IMR-90 (cell line): ENCODE measurements at regions not wholly inside any gene's neighbourhood (a gene's known extent, or its start where the extent isn't known, plus 50 kb on each side); places are given as distances from the start of the nearest gene placed in this dataset.

ENCODE experiments used
- ATAC-seq: fragments of 200-7000 bp; cut with Tn5 transposase; 2 replicates; pipeline ENCODE4 v1.9.1; 2020; ENCODE audit warnings: low read depth, mild to moderate bottlenecking, moderate library complexity
- BruUV-seq: library from RNA; stranded (reverse); fragments of 400-500 nt; replicated peaks from 2 replicates; lab custom pipeline; 2021; lab: Mats Ljungman, UMichigan
- CTCF ChIA-PET: fragments of 300-600 bp; formaldehyde crosslinking; extraction: SDS; loops from one replicate; lab custom pipeline; 2021; ENCODE audit warnings: antibody characterized with exemption; lab: Yijun Ruan, JAX
- POLR2A ChIA-PET: fragments of 300-600 bp; sonication (Branson Sonifier 250); formaldehyde crosslinking; loops from one replicate; lab custom pipeline; 2022; ENCODE audit warnings: antibody characterized with exemption; ENCODE audit not compliant: unreplicated experiment; lab: Charles Lee
- DNase-seq: peaks from one replicate; pipeline ENCODE4 v3.0.0; 2013
- H2AFZ ChIP-seq: replicated peaks from 2 replicates; pipeline ENCODE3; 2013; ENCODE audit warnings: low read length, mild to moderate bottlenecking; ENCODE audit not compliant: poor library complexity
- H2AK5ac ChIP-seq: 2 replicates; pipeline ENCODE4 v1.6.1; 2013; ENCODE audit warnings: low read depth, low read length, inconsistent platforms
- H2AK9ac ChIP-seq: replicated peaks from 2 replicates; pipeline ENCODE3; 2013; ENCODE audit warnings: mild to moderate bottlenecking, low read depth, low read length, moderate library complexity; ENCODE audit not compliant: poor library complexity
- H2BK120ac ChIP-seq: 2 replicates; pipeline ENCODE4 v1.6.1; 2013; ENCODE audit warnings: low read depth, low read length, inconsistent platforms
- H2BK15ac ChIP-seq: 3 replicates; pipeline ENCODE4 v1.6.1; 2013; ENCODE audit warnings: low read depth, low read length, inconsistent platforms
- H2BK20ac ChIP-seq: 2 replicates; pipeline ENCODE4 v1.6.1; 2013; ENCODE audit warnings: low read depth, mild to moderate bottlenecking, inconsistent platforms, low read length, moderate library complexity
- H2BK5ac ChIP-seq: 2 replicates; pipeline ENCODE4 v1.6.1; 2013; ENCODE audit warnings: mild to moderate bottlenecking, low read depth, low read length, inconsistent platforms; ENCODE audit not compliant: poor library complexity, severe bottlenecking
- H3K14ac ChIP-seq: replicated peaks from 2 replicates; pipeline ENCODE4 v1.6.1; 2013; ENCODE audit warnings: low read depth, low read length, inconsistent platforms
- H3K18ac ChIP-seq: 2 replicates; pipeline ENCODE4 v1.6.1; 2013; ENCODE audit warnings: low read depth, low read length, control low read depth
- H3K23ac ChIP-seq: 2 replicates; pipeline ENCODE4 v1.6.1; 2013; ENCODE audit warnings: low read depth, low read length, inconsistent platforms
- H3K27ac ChIP-seq: 2 replicates; pipeline ENCODE4 v1.5.1; 2013; ENCODE audit warnings: mild to moderate bottlenecking, control low read depth, low read length; ENCODE audit not compliant: insufficient read depth
- H3K27me3 ChIP-seq: 2 replicates; pipeline ENCODE4 v1.6.1; 2013; ENCODE audit warnings: low read length; ENCODE audit not compliant: control insufficient read depth, insufficient read depth
- H3K36me3 ChIP-seq: 2 replicates; pipeline ENCODE4 v1.6.1; 2013; ENCODE audit warnings: low read length, mixed read lengths; ENCODE audit not compliant: control insufficient read depth, insufficient read depth
- H3K4ac ChIP-seq: 2 replicates; pipeline ENCODE4 v1.6.1; 2013; ENCODE audit warnings: low read depth, low read length, inconsistent platforms
- H3K4me1 ChIP-seq: 2 replicates; pipeline ENCODE4 v1.6.1; 2013; ENCODE audit warnings: low read length, mixed read lengths; ENCODE audit not compliant: control insufficient read depth, insufficient read depth
- H3K4me2 ChIP-seq: 2 replicates; pipeline ENCODE4 v1.6.1; 2013; ENCODE audit warnings: low read depth, mild to moderate bottlenecking, control low read depth, low read length, moderate library complexity
- H3K4me3 ChIP-seq: 2 replicates; pipeline ENCODE4 v1.5.1; 2013; ENCODE audit warnings: low read depth, mild to moderate bottlenecking, control low read depth, low read length, moderate library complexity; ENCODE audit not compliant: insufficient read depth
- H3K56ac ChIP-seq: 2 replicates; pipeline ENCODE4 v1.6.1; 2013; ENCODE audit warnings: low read length, inconsistent platforms; ENCODE audit not compliant: insufficient read depth; ENCODE audit errors: extremely low read depth
- H3K79me1 ChIP-seq, 2 experiments: 2 replicates each; pipeline ENCODE4 v1.6.1; 2013; ENCODE audit warnings: low read length in 2 of 2, inconsistent platforms in 1 of 2, low read depth in 1 of 2
- H3K9ac ChIP-seq: 2 replicates; pipeline ENCODE4 v1.6.1; 2013; ENCODE audit warnings: low read depth, low read length, control low read depth
- H3K9me1 ChIP-seq: 2 replicates; pipeline ENCODE4 v1.6.1; 2013; ENCODE audit warnings: low read length, inconsistent platforms; ENCODE audit not compliant: insufficient read depth
- H3K9me3 ChIP-seq: 2 replicates; pipeline ENCODE4 v1.6.1; 2013; ENCODE audit warnings: low read length; ENCODE audit not compliant: control insufficient read depth, insufficient read depth
- H4K20me1 ChIP-seq: 2 replicates; pipeline ENCODE4 v1.6.1; 2013; ENCODE audit warnings: low read length, inconsistent platforms; ENCODE audit not compliant: insufficient read depth
- H4K5ac ChIP-seq: 2 replicates; pipeline ENCODE4 v1.6.1; 2013; ENCODE audit warnings: mild to moderate bottlenecking, low read depth, low read length, control low read depth
- H4K8ac ChIP-seq, 2 experiments: 2 replicates each; pipeline ENCODE4 v1.6.1; 2013; ENCODE audit warnings: low read depth in 2 of 2, low read length in 2 of 2, control low read depth in 1 of 2, inconsistent platforms in 1 of 2
- H4K91ac ChIP-seq: 2 replicates; pipeline ENCODE4 v1.6.1; 2013; ENCODE audit warnings: low read depth, low read length, inconsistent platforms; ENCODE audit not compliant: insufficient read depth
- RAD21 ChIP-seq: IDR thresholded peaks from 2 replicates; pipeline ENCODE4 v1.6.1; 2012; ENCODE audit warnings: low read length, improper control_type of control experiment
- RCOR1 ChIP-seq: IDR thresholded peaks from 2 replicates; pipeline ENCODE4 v1.6.1; 2012; ENCODE audit warnings: mild to moderate bottlenecking, low read length, improper control_type of control experiment; ENCODE audit not compliant: insufficient replicate concordance
- WGBS, 2 experiments: methylation state at CpG; one replicate each; pipeline versions ENCODE4 v1.1.5 to v1.1.7; 2013; ENCODE audit warnings: missing lambda C conversion rate in 2 of 2; ENCODE audit not compliant: insufficient read length in 1 of 2; ENCODE audit errors: extremely low coverage in 2 of 2; 5-methylcytosine and 5-hydroxymethylcytosine counted together
- dilution Hi-C: fragments of 300-500 bp; cut with HindIII; formaldehyde crosslinking; loops from one replicate; pipeline ENCODE4 v1.14.3; 2018; ENCODE audit warnings: low sequenced_read_pairs; ENCODE audit not compliant: unreplicated experiment
- in situ Hi-C: fragments of 300-500 bp; cut with MboI; formaldehyde crosslinking; loops from 3 replicates; pipeline ENCODE4 v1.14.3; 2019; ENCODE audit warnings: low sequenced_read_pairs, inconsistent platforms, mixed read lengths
- intact Hi-C: fragments of 100-400 bp; cut with micrococcal nuclease; formaldehyde crosslinking; loops from 2 replicates; pipeline ENCODE4 v1.10.0; 2022

DNA sequence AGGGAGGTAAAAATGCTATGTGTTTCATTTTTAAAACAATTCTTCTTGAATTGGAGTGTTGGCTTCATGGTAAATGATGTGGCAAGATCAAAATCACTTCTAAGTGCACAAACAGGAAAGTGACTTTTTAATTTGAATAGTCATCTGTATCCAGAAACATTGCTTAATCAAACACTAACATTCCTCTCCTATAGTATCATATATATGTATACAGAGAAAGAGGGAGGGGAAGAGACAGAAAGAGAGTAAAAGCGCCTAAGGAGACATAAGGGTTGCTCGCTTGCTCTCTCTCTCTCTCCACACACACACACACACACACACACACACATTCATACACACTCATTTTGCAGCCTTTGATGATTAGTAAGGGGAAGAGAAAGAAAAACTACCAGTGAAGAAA, 95.4 kb upstream of the PRDM9 start:
- H3K4me1 ChIP-seq = no peaks in the 10 kb centered on the region
- H4K91ac ChIP-seq = no peak overlapping the region
- CTCF ChIA-PET = no interaction called here
- no peaks in the 10 kb centered on the region for H3K79me1 ChIP-seq
- ATAC-seq = no peak
- no peak overlapping the region for H4K8ac ChIP-seq
- no peak overlapping the region for H2BK20ac ChIP-seq
- H3K9me1 ChIP-seq = no peaks in the 10 kb centered on the region
- intact Hi-C loops = no loop called here
- in situ Hi-C loops = no loop called here
- no peak overlapping the region for H2AK5ac ChIP-seq
- H3K27me3 ChIP-seq = no peaks in the 10 kb centered on the region
- H3K4me2 ChIP-seq = no peak overlapping the region
- no peak overlapping the region for H2BK5ac ChIP-seq
- no peak overlapping the region for H2BK15ac ChIP-seq
- no peak overlapping the region for H3K23ac ChIP-seq
- H3K27ac ChIP-seq = no peak overlapping the region
- dilution Hi-C loops = no loop called here
- no peak overlapping the region for H2AFZ ChIP-seq
- H3K18ac ChIP-seq = no peak overlapping the region
- H3K9ac ChIP-seq = no peak overlapping the region
- H2BK120ac ChIP-seq = no peak overlapping the region
- no peak overlapping the region for H3K14ac ChIP-seq
- H3K4me3 ChIP-seq = no peak overlapping the region
- no peak overlapping the region for H3K4ac ChIP-seq
- DNase-seq = no peak
- no peak overlapping the region for H4K5ac ChIP-seq
- POLR2A ChIA-PET = no interaction called here
- H3K56ac ChIP-seq = no peak overlapping the region
- peaks cover 9% of the 10 kb centered on the region for H3K9me3 ChIP-seq
- BruUV-seq = no TSS peak
- no peak for TF ChIP-seq RCOR1
- no peak for TF ChIP-seq RAD21
- WGBS, 2 experiments = no CpG with 5 or more reads among the region's 2 CpGs
- H3K36me3 ChIP-seq = no peaks in the 10 kb centered on the region
- H4K20me1 ChIP-seq = no peaks in the 10 kb centered on the region
- H2AK9ac ChIP-seq = no peak overlapping the region
